WTC11 (cell line): ENCODE measurements at regions not wholly inside any gene's neighbourhood (a gene's known extent, or its start where the extent isn't known, plus 50 kb on each side); places are given as distances from the start of the nearest gene placed in this dataset.

ENCODE experiments used
- GABPB1 ChIP-seq: sonication (generic); formaldehyde crosslinking; IDR thresholded peaks from 2 replicates; pipeline ENCODE4 v1.8.1; 2023; ENCODE audit warnings: mild to moderate bottlenecking, missing genetic modification reagents
- NR2C2 ChIP-seq: sonication (generic); formaldehyde crosslinking; IDR thresholded peaks from 2 replicates; pipeline ENCODE4 v1.8.0; 2022; ENCODE audit warnings: mild to moderate bottlenecking, missing genetic modification reagents
- TF ChIP-seq, protein P1 (sequence below): sonication (generic); formaldehyde crosslinking; IDR thresholded peaks from 2 replicates; pipeline ENCODE4 v1.8.1; 2023; ENCODE audit warnings: mild to moderate bottlenecking, missing genetic modification reagents, moderate library complexity

DNA sequence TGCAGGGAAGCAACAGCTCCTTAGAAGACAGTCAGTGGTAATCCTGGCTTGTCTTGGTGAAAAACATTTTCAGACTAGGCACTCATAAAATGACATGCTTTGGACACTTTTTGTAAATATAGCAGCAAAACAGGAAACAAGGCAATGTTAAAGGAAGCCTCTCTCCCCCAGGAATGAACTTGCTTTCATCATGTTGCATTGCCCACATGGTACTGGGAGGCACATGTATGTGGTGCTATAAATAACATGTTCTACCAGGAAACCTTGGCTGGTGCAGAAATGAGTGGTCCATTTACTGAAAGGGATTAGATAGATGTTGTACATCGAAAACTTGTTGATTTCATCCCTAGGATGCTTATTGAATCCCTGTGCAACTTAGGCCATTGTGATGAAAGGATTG lies 121.4 kb upstream of the RREB1 start:
- TF ChIP-seq GABPB1 (CRISPR knock-in tag) (no peak), NR2C2 (CRISPR knock-in tag) (no peak)
- TF ChIP-seq, protein P1, sequence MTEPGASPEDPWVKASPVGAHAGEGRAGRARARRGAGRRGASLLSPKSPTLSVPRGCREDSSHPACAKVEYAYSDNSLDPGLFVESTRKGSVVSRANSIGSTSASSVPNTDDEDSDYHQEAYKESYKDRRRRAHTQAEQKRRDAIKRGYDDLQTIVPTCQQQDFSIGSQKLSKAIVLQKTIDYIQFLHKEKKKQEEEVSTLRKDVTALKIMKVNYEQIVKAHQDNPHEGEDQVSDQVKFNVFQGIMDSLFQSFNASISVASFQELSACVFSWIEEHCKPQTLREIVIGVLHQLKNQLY (CRISPR knock-in tag) = no peak
